ENCODE measurements at regions not wholly inside any gene's neighbourhood (a gene's known extent, or its start where the extent isn't known, plus 50 kb on each side); places are given as distances from the start of the nearest gene placed in this dataset.

- 83% methylated on average over 3 of the region's 3 CpGs for WGBS
- Histone ChIP-seq H3K9me3 (peaks cover 0 to 7% (median 0%) of the 10 kb centered on the region in 4 donors), H3K27me3 (no peaks in the 10 kb centered on the region), H3K36me3 (no peaks in the 10 kb centered on the region), H3K4me3 (no peak overlapping the region), H3K27ac (replicated peaks in 1 of 4) (no peak overlapping the region), H3K4me1 (no peaks in the 10 kb centered on the region)
- intact Hi-C loops (cut with DNase I) = no loop called here
- no peak for TF ChIP-seq POLR2AphosphoS5 (IDR thresholded peaks at IDR 0.05)
- no peak for TF ChIP-seq EP300 (IDR thresholded peaks at IDR 0.05)
- TF ChIP-seq POLR2A (IDR thresholded peaks at IDR 0.05; ENCODE audit: low read depth) = no peak
- no peak for TF ChIP-seq CTCF (IDR thresholded peaks at IDR 0.05)
- DNase-seq (ENCODE audit: extremely low spot score) = no peak
Measured at GRCh38 chr3:182592747-182593146, 200.6 kb upstream of the ATP11B start.

GRCh38 chr3:182596676-182597410 is 196.5 kb upstream of the ATP11B start:
- H3K4me3 ChIP-seq = no peak overlapping the region
- H3K36me3 ChIP-seq = no peaks in the 10 kb centered on the region
- no peak overlapping the region for H3K27ac ChIP-seq (replicated peaks in 1 of 4)
- H3K9me3 ChIP-seq = no peaks in the 10 kb centered on the region
- H3K27me3 ChIP-seq = no peaks in the 10 kb centered on the region
- no peak for DNase-seq (ENCODE audit: extremely low spot score)
- no peak for TF ChIP-seq POLR2AphosphoS5 (IDR thresholded peaks at IDR 0.05)
- H3K4me1 ChIP-seq = no peaks in the 10 kb centered on the region
- 85% methylated on average over 17 of the region's 17 CpGs for WGBS
- intact Hi-C loops (cut with DNase I) = no loop called here

GRCh38 chr3:182597621-182598041 is 195.7 kb upstream of the ATP11B start:
- no peak for TF ChIP-seq EP300 (IDR thresholded peaks at IDR 0.05)
- TF ChIP-seq POLR2A (IDR thresholded peaks at IDR 0.05; ENCODE audit: low read depth) = no peak
- TF ChIP-seq POLR2AphosphoS5 (IDR thresholded peaks at IDR 0.05) = no peak
- no peak for TF ChIP-seq CTCF (IDR thresholded peaks at IDR 0.05)
- DNase-seq (ENCODE audit: extremely low spot score) = no peak
- Histone ChIP-seq H3K27me3 (no peaks in the 10 kb centered on the region), H3K4me3 (no peak overlapping the region), H3K4me1 (no peaks in the 10 kb centered on the region), H3K27ac (replicated peaks in 1 of 4) (no peak overlapping the region), H3K9me3 (no peaks in the 10 kb centered on the region), H3K36me3 (no peaks in the 10 kb centered on the region)
- WGBS = 92% methylated on average over 3 of the region's 3 CpGs
- intact Hi-C loops (cut with DNase I) = no loop called here

GRCh38 chr3:182601597-182601996 is 191.7 kb upstream of the ATP11B start:
- Histone ChIP-seq H3K4me3 (no peak overlapping the region), H3K27ac (replicated peaks in 1 of 4) (no peak overlapping the region), H3K9me3 (no peaks in the 10 kb centered on the region), H3K27me3 (no peaks in the 10 kb centered on the region), H3K36me3 (no peaks in the 10 kb centered on the region), H3K4me1 (no peaks in the 10 kb centered on the region)
- no peak for DNase-seq (ENCODE audit: extremely low spot score)
- intact Hi-C loops (cut with DNase I) = no loop called here
- WGBS = 45% methylated on average over 2 of the region's 2 CpGs
- TF ChIP-seq POLR2AphosphoS5 (IDR thresholded peaks at IDR 0.05) (no peak), CTCF (IDR thresholded peaks at IDR 0.05) (no peak), EP300 (IDR thresholded peaks at IDR 0.05) (no peak)

- DNase-seq (ENCODE audit: extremely low spot score) = no peak
- H3K9me3 ChIP-seq = no peaks in the 10 kb centered on the region
- intact Hi-C loops (cut with DNase I) = no loop called here
- no peak overlapping the region for H3K27ac ChIP-seq (replicated peaks in 1 of 4)
- H3K27me3 ChIP-seq = no peaks in the 10 kb centered on the region
- no peaks in the 10 kb centered on the region for H3K36me3 ChIP-seq
- TF ChIP-seq POLR2AphosphoS5 (IDR thresholded peaks at IDR 0.05) (no peak), POLR2A (IDR thresholded peaks at IDR 0.05; ENCODE audit: low read depth) (no peak), EP300 (IDR thresholded peaks at IDR 0.05) (no peak), CTCF (IDR thresholded peaks at IDR 0.05) (no peak)
- no peak overlapping the region for H3K4me3 ChIP-seq
- H3K4me1 ChIP-seq = no peaks in the 10 kb centered on the region
Measured at GRCh38 chr3:182603501-182603900, 189.8 kb upstream of the ATP11B start.

Measured in esophagus muscularis mucosa (tissue), 4 donors.